Naive thymus-derived CD4-positive, alpha-beta T cell (primary cell): ENCODE measurements at regions not wholly inside any gene's neighbourhood (a gene's known extent, or its start where the extent isn't known, plus 50 kb on each side); places are given as distances from the start of the nearest gene placed in this dataset.
"Not testable (repeated sequence)": the region's sequence is repeated elsewhere in the genome, so short reads cannot be mapped to it uniquely, and the experiment has no call there.

ENCODE experiments used
- ATAC-seq: fragments of 150-1000 bp; cut with Tn5 transposase; 2 replicates; pipeline ENCODE4 v1.10.0; 2021; ENCODE audit warnings: mild to moderate bottlenecking, moderate library complexity
- CTCF ChIA-PET: fragments of 350-600 bp; sonication (Branson Sonifier 250); formaldehyde crosslinking; loops from one replicate; lab custom pipeline; 2021; ENCODE audit warnings: antibody characterized with exemption; lab: Charles Lee
- POLR2A ChIA-PET: fragments of 350-600 bp; sonication (Branson Sonifier 250); formaldehyde crosslinking; loops from one replicate; lab custom pipeline; 2021; ENCODE audit warnings: antibody characterized with exemption, inconsistent platforms; lab: Charles Lee
- DNase-seq, 9 donors: peaks; one replicate each; pipeline versions ENCODE4 v3.0.0 to v3.0.0-alpha.2; 2020 to 2022; ENCODE audit warnings: mixed read lengths in 1 of 9
- H3K27ac ChIP-seq: one replicate; pipeline ENCODE4 v1.7.0; 2013; ENCODE audit warnings: mild to moderate bottlenecking, low read depth, low read length, moderate library complexity
- H3K27me3 ChIP-seq, 2 donors: one replicate each; pipeline ENCODE4 v1.7.0; 2013; ENCODE audit warnings: low read length in 2 of 2, mild to moderate bottlenecking in 2 of 2, moderate library complexity in 2 of 2; ENCODE audit not compliant: control insufficient read depth in 2 of 2, insufficient read depth in 2 of 2
- H3K36me3 ChIP-seq, 3 experiments: 1 replicate in 2 of 3; 2 replicates in 1 of 3; pipeline ENCODE4 v1.7.0; 2013; ENCODE audit warnings: low read length in 3 of 3, mild to moderate bottlenecking in 3 of 3, moderate library complexity in 1 of 3; ENCODE audit not compliant: insufficient read depth in 3 of 3, control insufficient read depth in 2 of 3
- H3K4me1 ChIP-seq, 2 donors: one replicate each; pipeline ENCODE4 v1.7.0; 2013; ENCODE audit warnings: low read length in 2 of 2, mild to moderate bottlenecking in 2 of 2, moderate library complexity in 1 of 2; ENCODE audit not compliant: control insufficient read depth in 2 of 2, insufficient read depth in 2 of 2
- H3K4me3 ChIP-seq: 2 replicates; pipeline ENCODE4 v1.7.0; 2013; ENCODE audit warnings: mild to moderate bottlenecking, low read length
- H3K9me3 ChIP-seq, 3 experiments: 1 replicate in 2 of 3; 2 replicates in 1 of 3; pipeline ENCODE4 v1.7.0; 2013; ENCODE audit warnings: low read length in 3 of 3; ENCODE audit not compliant: control insufficient read depth in 2 of 3
- H3K27ac Mint-ChIP-seq, 9 donors: one replicate each; pipeline ENCODE4 v1.8.0; 2020 to 2022; ENCODE audit warnings: mixed read lengths in 9 of 9, mild to moderate bottlenecking in 8 of 9, moderate library complexity in 5 of 9, inconsistent platforms in 2 of 9
- H3K27me3 Mint-ChIP-seq, 5 donors: one replicate each; pipeline ENCODE4 v1.8.0; 2021 to 2022; ENCODE audit warnings: mixed read lengths in 5 of 5, mild to moderate bottlenecking in 1 of 5
- H3K36me3 Mint-ChIP-seq, 5 donors: one replicate each; pipeline ENCODE4 v1.8.0; 2020 to 2022; ENCODE audit warnings: mixed read lengths in 5 of 5, mild to moderate bottlenecking in 3 of 5, inconsistent platforms in 1 of 5
- H3K4me1 Mint-ChIP-seq, 7 donors: one replicate each; pipeline ENCODE4 v1.8.0; 2020 to 2022; ENCODE audit warnings: mixed read lengths in 7 of 7, mild to moderate bottlenecking in 3 of 7, inconsistent platforms in 1 of 7
- H3K4me3 Mint-ChIP-seq, 10 donors: one replicate each; pipeline ENCODE4 v1.8.0; 2020 to 2022; ENCODE audit warnings: mild to moderate bottlenecking in 10 of 10, mixed read lengths in 10 of 10, moderate library complexity in 6 of 10, inconsistent platforms in 2 of 10
- H3K9me3 Mint-ChIP-seq, 11 donors: one replicate each; pipeline ENCODE4 v1.8.0; 2020 to 2022; ENCODE audit warnings: mixed read lengths in 11 of 11, mild to moderate bottlenecking in 4 of 11, inconsistent platforms in 1 of 11, moderate library complexity in 1 of 11
- intact Hi-C, 2 donors: fragments of 100-400 bp; cut with micrococcal nuclease; formaldehyde crosslinking; loops; one replicate each; pipeline ENCODE4 v1.15.1; 2023

DNA sequence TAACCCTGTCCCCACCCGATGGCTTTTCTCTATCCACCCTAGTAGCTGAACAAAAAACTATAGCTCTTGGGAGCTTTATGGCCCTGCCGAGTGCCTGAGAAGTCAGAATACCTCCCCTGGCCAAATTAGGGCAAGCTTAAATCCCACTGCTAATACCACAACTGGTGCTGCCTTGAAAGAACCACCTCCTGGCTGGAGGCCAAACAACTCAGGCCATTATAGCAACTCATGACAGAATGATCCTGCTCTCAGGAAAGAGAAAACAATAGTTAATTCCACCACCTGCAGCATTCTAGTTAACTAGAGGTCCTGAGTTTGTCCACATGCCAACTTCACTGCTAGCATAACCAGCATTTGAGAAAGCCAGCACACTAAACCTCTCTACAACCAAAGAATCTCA is 123.2 kb downstream of the RTP4 start:
- H3K4me3 ChIP-seq = no peak overlapping the region
- H3K27me3 ChIP-seq = no peaks in the 10 kb centered on the region
- intact Hi-C loops = no loop called here
- H3K27ac ChIP-seq = no peak overlapping the region
- H3K9me3 ChIP-seq = no peaks in the 10 kb centered on the region
- Mint-ChIP-seq H3K4me1 (no peaks in the 10 kb centered on the region), H3K9me3 (peaks cover 0 to 10% (median 3%) of the 10 kb centered on the region in 11 donors), H3K27me3 (peaks cover 16 to 40% (median 29%) of the 10 kb centered on the region in 5 donors), H3K4me3 (no peak overlapping the region), H3K36me3 (no peaks in the 10 kb centered on the region), H3K27ac (no peak overlapping the region)
- no peaks in the 10 kb centered on the region for H3K36me3 ChIP-seq
- ATAC-seq (no peak), DNase-seq (no peak)
- no peaks in the 10 kb centered on the region for H3K4me1 ChIP-seq
- ChIA-PET POLR2A (no interaction called here), CTCF (no interaction called here)

DNA sequence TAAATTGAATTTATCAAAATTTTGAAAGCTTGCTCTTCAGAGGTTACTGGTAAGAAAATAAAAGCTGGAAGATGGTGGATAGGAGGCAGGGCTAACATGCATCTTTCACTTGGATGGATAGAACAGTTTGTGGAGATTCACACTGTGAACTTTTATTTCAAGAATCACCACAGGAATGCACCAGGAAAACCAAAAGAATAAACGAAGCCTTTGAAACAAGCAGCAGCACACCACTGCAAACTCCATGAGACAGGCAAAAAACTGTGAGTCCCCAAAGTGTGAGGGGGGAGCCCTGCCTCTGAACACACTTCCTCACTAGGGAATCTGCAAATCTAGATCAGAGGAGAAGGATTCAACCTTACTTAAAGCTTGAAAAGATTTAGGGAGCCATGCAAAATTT is 122.2 kb downstream of the RTP4 start:
- Histone ChIP-seq H3K4me3 (no peak overlapping the region), H3K27ac (no peak overlapping the region), H3K4me1 (no peaks in the 10 kb centered on the region), H3K9me3 (no peaks in the 10 kb centered on the region), H3K27me3 (no peaks in the 10 kb centered on the region), H3K36me3 (no peaks in the 10 kb centered on the region)
- intact Hi-C loops = no loop called here
- no peak overlapping the region for H3K27ac Mint-ChIP-seq
- DNase-seq (no peak), ATAC-seq (no peak)
- H3K4me3 Mint-ChIP-seq = no peak overlapping the region
- ChIA-PET POLR2A (no interaction called here), CTCF (no interaction called here)
- no peaks in the 10 kb centered on the region for H3K4me1 Mint-ChIP-seq
- peaks cover 0 to 10% (median 3%) of the 10 kb centered on the region in 11 donors for H3K9me3 Mint-ChIP-seq
- no peaks in the 10 kb centered on the region for H3K36me3 Mint-ChIP-seq
- H3K27me3 Mint-ChIP-seq = peaks cover 16 to 46% (median 30%) of the 10 kb centered on the region in 5 donors

DNA sequence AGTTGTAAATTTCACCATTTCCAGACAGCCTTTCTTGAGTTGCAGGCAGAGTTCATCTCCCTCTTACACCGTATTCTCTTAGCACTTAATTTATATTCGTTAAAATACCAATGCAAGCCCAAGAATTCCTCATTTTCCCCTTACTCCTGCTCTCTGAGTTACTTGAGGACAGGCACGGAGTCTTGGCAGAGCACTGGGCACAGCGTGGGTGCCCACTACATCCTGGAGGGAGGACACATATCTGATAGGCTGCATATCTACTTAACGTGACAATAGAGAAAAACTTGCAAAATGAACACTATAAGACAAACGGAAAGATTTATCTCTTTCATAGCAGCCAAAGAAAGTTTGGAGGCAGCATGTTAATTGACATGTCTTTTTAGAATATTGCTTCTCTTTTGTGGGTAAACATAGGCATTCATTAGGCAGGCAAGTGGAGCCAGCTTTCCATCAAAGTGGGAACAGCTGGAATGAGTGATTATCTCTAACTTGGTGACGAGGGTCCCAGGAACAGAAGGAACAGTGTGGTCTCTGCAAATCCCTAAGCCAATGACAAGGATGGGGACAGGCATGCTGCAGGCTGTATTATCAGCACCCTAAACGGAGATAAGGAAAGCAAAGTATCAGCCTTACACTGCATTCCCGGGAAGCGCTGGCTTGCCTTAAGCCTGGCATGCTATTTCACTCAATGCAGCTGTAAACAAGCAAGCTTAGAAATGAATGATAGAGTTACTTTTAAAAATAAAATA is 116.5 kb downstream of the RTP4 start:
- ChIA-PET POLR2A (no interaction called here), CTCF (no interaction called here)
- no peak overlapping the region for H3K27ac ChIP-seq
- Mint-ChIP-seq H3K4me3 (no peak overlapping the region), H3K9me3 (no peaks in the 10 kb centered on the region), H3K27me3 (peaks cover 22 to 45% (median 32%) of the 10 kb centered on the region in 5 donors), H3K4me1 (no peaks in the 10 kb centered on the region), H3K27ac (no peak overlapping the region), H3K36me3 (no peaks in the 10 kb centered on the region)
- intact Hi-C loops = no loop called here
- no peaks in the 10 kb centered on the region for H3K4me1 ChIP-seq
- H3K4me3 ChIP-seq = no peak overlapping the region
- no peak for DNase-seq
- no peaks in the 10 kb centered on the region for H3K36me3 ChIP-seq
- H3K27me3 ChIP-seq = no peaks in the 10 kb centered on the region
- no peaks in the 10 kb centered on the region for H3K9me3 ChIP-seq
- ATAC-seq = no peak

DNA sequence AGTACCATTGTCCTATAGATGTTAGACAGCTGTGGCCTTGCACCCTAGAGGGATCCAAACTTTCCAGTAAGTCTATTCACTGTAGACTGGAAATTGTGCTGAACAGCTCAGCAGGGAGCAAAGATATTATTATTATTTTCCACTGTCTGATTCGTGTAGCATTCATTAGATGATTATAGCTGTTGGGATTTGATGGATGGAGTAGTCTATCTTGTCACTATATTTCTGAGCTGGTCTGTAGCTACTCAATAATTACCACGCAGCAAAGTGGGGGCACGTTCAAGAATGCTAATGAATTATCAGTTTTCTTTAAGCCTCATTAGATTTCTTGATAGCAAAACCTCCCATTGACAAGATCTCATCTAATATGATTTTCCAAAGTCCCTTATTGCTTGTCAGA is 113.2 kb downstream of the RTP4 start:
- Histone ChIP-seq H3K36me3 (no peaks in the 10 kb centered on the region), H3K27me3 (no peaks in the 10 kb centered on the region), H3K27ac (no peak overlapping the region), H3K4me3 (no peak overlapping the region), H3K9me3 (no peaks in the 10 kb centered on the region), H3K4me1 (no peaks in the 10 kb centered on the region)
- ATAC-seq = no peak
- ChIA-PET CTCF (no interaction called here), POLR2A (no interaction called here)
- H3K27ac Mint-ChIP-seq = no peak overlapping the region
- no peak for DNase-seq
- H3K9me3 Mint-ChIP-seq = peaks cover 0 to 10% (median 4%) of the 10 kb centered on the region in 11 donors
- no peaks in the 10 kb centered on the region for H3K36me3 Mint-ChIP-seq
- no peak overlapping the region for H3K4me3 Mint-ChIP-seq
- intact Hi-C loops = no loop called here
- H3K4me1 Mint-ChIP-seq = no peaks in the 10 kb centered on the region
- peaks cover 9 to 37% (median 28%) of the 10 kb centered on the region in 5 donors for H3K27me3 Mint-ChIP-seq

DNA sequence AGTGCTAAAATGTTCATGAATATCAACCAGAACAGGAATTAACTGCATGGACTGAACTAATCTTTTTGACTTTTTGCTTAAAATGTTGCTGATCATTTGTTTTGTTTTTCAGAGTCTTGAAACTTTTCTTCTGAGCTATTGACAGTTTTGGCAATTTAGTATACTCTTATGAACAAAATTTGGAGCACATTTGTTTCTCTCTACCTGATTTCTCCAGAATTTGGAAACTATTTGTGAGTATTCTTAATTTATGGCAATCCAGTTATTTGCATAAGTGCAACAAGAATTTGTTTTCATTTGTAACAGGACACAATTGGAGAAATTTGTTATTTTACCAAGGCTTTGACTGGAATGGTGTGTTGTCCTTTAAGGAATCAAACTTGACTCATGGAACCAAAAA is 107.4 kb downstream of the RTP4 start:
- H3K36me3 Mint-ChIP-seq, H3K4me1 ChIP-seq, ATAC-seq, H3K27ac ChIP-seq, CTCF ChIA-PET, H3K27ac Mint-ChIP-seq, H3K36me3 ChIP-seq, H3K4me3 Mint-ChIP-seq, H3K4me1 Mint-ChIP-seq, H3K4me3 ChIP-seq, H3K27me3 ChIP-seq, H3K9me3 ChIP-seq, POLR2A ChIA-PET, intact Hi-C loops: not testable (repeated sequence)
- peaks cover 0 to 48% (median 11%) of the 10 kb centered on the region in 11 donors for H3K9me3 Mint-ChIP-seq
- H3K27me3 Mint-ChIP-seq = peaks cover 3 to 22% (median 14%) of the 10 kb centered on the region in 5 donors
- DNase-seq = peak in 1 of 9 donors; percentile 2

DNA sequence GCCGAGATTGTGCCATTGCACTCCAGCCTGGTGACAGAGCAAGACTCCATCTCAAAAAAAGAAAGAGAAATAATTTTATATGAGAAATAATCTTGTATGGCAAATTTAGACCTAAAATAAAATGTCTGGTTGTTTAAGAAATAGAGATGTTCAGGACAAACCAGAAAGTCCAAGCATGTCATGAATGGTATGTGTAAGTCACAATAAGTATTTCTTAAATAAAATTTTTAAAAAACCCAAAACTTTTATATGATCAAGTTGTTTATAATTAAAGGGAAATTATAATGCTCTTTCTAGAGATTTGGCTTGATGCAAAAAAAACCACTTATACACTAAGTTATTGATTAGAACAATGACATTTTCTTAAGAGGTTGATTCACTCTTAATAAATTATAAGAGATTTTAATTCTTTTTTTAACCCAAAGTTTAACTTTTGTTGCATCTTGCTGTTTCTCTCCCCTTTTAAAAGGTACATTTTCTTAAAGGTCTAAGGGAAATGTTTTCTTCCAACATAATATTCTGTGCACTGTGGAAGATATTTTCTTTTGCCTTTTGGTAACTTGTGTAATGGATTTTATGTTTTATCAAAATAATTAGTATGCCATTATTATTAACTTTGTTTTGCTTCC is 105.7 kb downstream of the RTP4 start:
- no peak for ATAC-seq
- CTCF ChIA-PET = no interaction called here
- H3K4me3 ChIP-seq = no peak overlapping the region

DNA sequence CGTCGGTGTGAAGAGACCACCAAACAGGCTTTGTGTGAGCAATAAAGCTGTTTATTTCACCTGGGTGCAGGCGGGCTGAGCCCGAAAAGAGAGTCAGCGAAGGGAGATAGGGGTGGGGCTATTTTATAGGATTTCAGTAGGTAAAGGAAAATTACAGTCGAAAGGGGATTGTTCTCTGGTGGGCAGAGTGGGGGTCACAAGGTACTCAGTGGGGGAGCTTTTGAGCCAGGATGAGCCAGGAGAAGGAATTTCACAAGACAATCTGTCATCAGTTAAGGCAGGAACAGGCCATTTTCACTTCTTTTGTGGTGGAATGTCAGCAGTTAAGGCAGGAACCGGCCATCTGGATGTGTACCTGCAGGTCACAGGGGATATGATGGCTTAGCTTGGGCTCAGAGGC is 98.1 kb downstream of the RTP4 start:
- H3K4me1 ChIP-seq, H3K4me3 Mint-ChIP-seq, H3K36me3 Mint-ChIP-seq, H3K27ac ChIP-seq, H3K9me3 ChIP-seq, intact Hi-C loops, CTCF ChIA-PET, H3K4me1 Mint-ChIP-seq, DNase-seq, H3K36me3 ChIP-seq, POLR2A ChIA-PET, ATAC-seq, H3K27me3 ChIP-seq, H3K9me3 Mint-ChIP-seq, H3K4me3 ChIP-seq, H3K27ac Mint-ChIP-seq: not testable (repeated sequence)
- H3K27me3 Mint-ChIP-seq = peaks cover 14 to 47% (median 37%) of the 10 kb centered on the region in 5 donors

More for the DNA sequence above, 105.7 kb downstream of the RTP4 start:
- H3K4me1 ChIP-seq = no peaks in the 10 kb centered on the region
- peaks cover 0 to 9% (median 0%) of the 10 kb centered on the region in 3 experiments for H3K9me3 ChIP-seq
- Mint-ChIP-seq H3K9me3 (peaks cover 0 to 48% (median 11%) of the 10 kb centered on the region in 11 donors), H3K4me3 (no peak overlapping the region), H3K27ac (no peak overlapping the region), H3K27me3 (peaks cover 5 to 26% (median 22%) of the 10 kb centered on the region in 5 donors), H3K4me1 (no peaks in the 10 kb centered on the region), H3K36me3 (peaks cover 0 to 9% (median 0%) of the 10 kb centered on the region in 5 donors)
- H3K27ac ChIP-seq = no peak overlapping the region
- no peaks in the 10 kb centered on the region for H3K36me3 ChIP-seq
- H3K27me3 ChIP-seq = no peaks in the 10 kb centered on the region
- POLR2A ChIA-PET = no interaction called here
- no peak for DNase-seq
- intact Hi-C loops = no loop called here
